ENCODE measurements at regions not wholly inside any gene's neighbourhood (a gene's known extent, or its start where the extent isn't known, plus 50 kb on each side); places are given as distances from the start of the nearest gene placed in this dataset.

DNA sequence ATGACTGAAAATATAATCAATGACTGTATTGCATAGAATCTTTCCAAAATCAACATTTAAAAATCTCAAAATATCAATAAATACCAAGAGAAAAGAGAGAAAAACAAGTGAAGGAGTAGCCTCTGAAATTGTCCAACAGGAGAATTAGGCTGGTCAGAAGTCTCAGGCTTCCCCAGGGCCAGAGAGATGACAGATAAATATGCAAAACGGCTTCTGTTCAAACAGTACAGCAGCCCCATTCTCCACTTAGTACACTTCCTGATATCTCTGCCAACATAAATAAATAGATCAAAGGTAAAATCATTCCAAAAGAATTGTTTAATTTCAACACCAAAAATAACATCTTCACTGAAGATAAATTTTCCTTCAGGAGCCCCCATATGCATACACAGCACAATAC lies 204.7 kb upstream of the GABRA2 start:
- TF ChIP-seq EZH2 (IDR thresholded peaks at IDR 0.05) (no peak), FOXP2 (optimal IDR thresholded peaks at IDR 0.05; ENCODE audit: control extremely low read depth, extremely low read length, insufficient read depth) (no peak), POLR2AphosphoS5 (IDR thresholded peaks at IDR 0.05; ENCODE audit: borderline replicate concordance, low read depth, low read length) (no peak)
- Histone ChIP-seq H3K4me3 (no peak overlapping the region), H3K36me3 (ENCODE audit: insufficient read depth, low read length) (no peaks in the 10 kb centered on the region), H3K9me3 (ENCODE audit: low read depth, low read length) (no peaks in the 10 kb centered on the region), H3K9ac (ENCODE audit: insufficient read length) (no peak overlapping the region), H3K27ac (no peak overlapping the region)
- DNase-seq (ENCODE audit: low read depth, low spot score): no peak

- Histone ChIP-seq H3K36me3 (ENCODE audit: insufficient read depth, low read length) (no peaks in the 10 kb centered on the region), H3K9me3 (ENCODE audit: low read depth, low read length) (no peaks in the 10 kb centered on the region), H3K9ac (ENCODE audit: insufficient read length) (no peak overlapping the region), H3K4me3 (no peak overlapping the region), H3K27ac (no peak overlapping the region)
- TF ChIP-seq FOXP2 (optimal IDR thresholded peaks at IDR 0.05; ENCODE audit: control extremely low read depth, extremely low read length, insufficient read depth) (no peak), EZH2 (IDR thresholded peaks at IDR 0.05) (no peak)
- no peak for DNase-seq (ENCODE audit: low read depth, low spot score)
Observed at GRCh38 chr4:46586566-46586965, 196.6 kb upstream of the GABRA2 start.

- TF ChIP-seq POLR2AphosphoS5 (IDR thresholded peaks at IDR 0.05; ENCODE audit: borderline replicate concordance, low read depth, low read length) (no peak), FOXP2 (optimal IDR thresholded peaks at IDR 0.05; ENCODE audit: control extremely low read depth, extremely low read length, insufficient read depth) (no peak), EZH2 (IDR thresholded peaks at IDR 0.05) (no peak)
- H3K27ac ChIP-seq: no peak overlapping the region
- H3K36me3 ChIP-seq (ENCODE audit: insufficient read depth, low read length): no peaks in the 10 kb centered on the region
- no peaks in the 10 kb centered on the region for H3K9me3 ChIP-seq (ENCODE audit: low read depth, low read length)
- DNase-seq (ENCODE audit: low read depth, low spot score): no peak
- H3K4me3 ChIP-seq: no peak overlapping the region
- no peak overlapping the region for H3K9ac ChIP-seq (ENCODE audit: insufficient read length)
Observed at GRCh38 chr4:46581677-46582076, 191.7 kb upstream of the GABRA2 start.

DNA sequence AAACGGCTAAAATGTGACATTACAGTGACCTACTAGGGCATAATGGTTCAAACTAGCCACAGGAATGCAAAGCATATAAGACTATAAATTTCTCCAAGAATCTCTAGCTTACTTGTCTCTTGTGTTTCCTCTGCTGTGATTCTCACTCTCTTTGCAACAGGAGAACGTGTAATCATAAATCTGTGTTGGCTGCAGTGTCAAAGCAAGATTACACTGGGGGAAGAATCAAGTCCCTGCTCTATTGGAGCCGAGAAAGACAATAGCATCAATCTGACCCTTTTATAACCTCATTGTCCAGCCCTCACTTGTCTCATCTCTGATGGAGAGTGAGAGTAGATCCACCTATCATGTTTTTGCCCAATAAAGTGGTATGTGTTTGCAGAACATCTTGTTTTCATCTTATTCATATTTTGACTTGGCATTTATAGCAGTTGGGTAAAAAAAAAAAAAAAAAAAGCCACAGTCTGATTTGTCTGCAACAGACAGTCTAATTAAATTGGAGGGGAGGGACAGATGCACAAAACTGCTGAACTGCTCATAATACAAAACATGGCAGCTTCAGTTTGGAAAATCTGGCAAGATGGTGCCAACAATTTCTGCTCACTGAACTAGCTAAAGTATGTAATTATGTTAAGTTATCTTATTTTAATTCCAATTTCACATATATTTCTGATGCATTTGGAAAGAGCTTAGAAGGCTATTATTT lies 165.0 kb upstream of the GABRA2 start:
- Histone ChIP-seq H3K27ac (no peak overlapping the region), H3K36me3 (ENCODE audit: insufficient read depth, low read length) (no peaks in the 10 kb centered on the region), H3K4me3 (no peak overlapping the region), H3K9ac (ENCODE audit: insufficient read length) (no peak overlapping the region), H3K9me3 (ENCODE audit: low read depth, low read length) (no peaks in the 10 kb centered on the region)
- DNase-seq (ENCODE audit: low read depth, low spot score): no peak
- TF ChIP-seq POLR2AphosphoS5 (IDR thresholded peaks at IDR 0.05; ENCODE audit: borderline replicate concordance, low read depth, low read length): no peak
- no peak for TF ChIP-seq EZH2 (IDR thresholded peaks at IDR 0.05)
- no peak for TF ChIP-seq FOXP2 (optimal IDR thresholded peaks at IDR 0.05; ENCODE audit: control extremely low read depth, extremely low read length, insufficient read depth)

DNA sequence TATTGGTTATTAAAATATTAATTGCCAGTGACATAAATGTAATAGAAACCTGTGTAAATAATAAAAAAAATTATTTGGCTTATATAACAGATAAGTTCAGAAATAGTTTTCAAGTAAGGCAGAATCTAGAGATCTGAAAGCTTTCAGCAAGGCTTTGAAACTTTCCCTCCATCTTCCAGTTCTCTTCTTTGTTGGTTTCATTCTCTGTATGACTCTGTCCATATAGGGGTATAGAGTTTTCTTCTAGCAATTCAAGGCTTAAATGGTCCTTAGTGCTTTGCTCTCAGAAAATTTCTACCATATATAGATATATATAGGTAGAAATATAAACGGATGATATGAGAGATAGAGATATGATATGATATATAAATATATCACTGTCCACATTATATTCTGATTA lies 160.5 kb upstream of the GABRA2 start:
- no peaks in the 10 kb centered on the region for H3K9me3 ChIP-seq (ENCODE audit: low read depth, low read length)
- H3K9ac ChIP-seq (ENCODE audit: insufficient read length): no peak overlapping the region
- H3K4me3 ChIP-seq: no peak overlapping the region
- no peak for DNase-seq (ENCODE audit: low read depth, low spot score)
- no peak overlapping the region for H3K27ac ChIP-seq
- TF ChIP-seq FOXP2 (optimal IDR thresholded peaks at IDR 0.05; ENCODE audit: control extremely low read depth, extremely low read length, insufficient read depth): no peak
- no peak for TF ChIP-seq POLR2AphosphoS5 (IDR thresholded peaks at IDR 0.05; ENCODE audit: borderline replicate concordance, low read depth, low read length)
- no peak for TF ChIP-seq EZH2 (IDR thresholded peaks at IDR 0.05)
- H3K36me3 ChIP-seq (ENCODE audit: insufficient read depth, low read length): no peaks in the 10 kb centered on the region

GRCh38 chr4:46549125-46549524 lies 159.2 kb upstream of the GABRA2 start:
- no peak overlapping the region for H3K9ac ChIP-seq (ENCODE audit: insufficient read length)
- H3K9me3 ChIP-seq (ENCODE audit: low read depth, low read length): no peaks in the 10 kb centered on the region
- H3K36me3 ChIP-seq (ENCODE audit: insufficient read depth, low read length): no peaks in the 10 kb centered on the region
- no peak overlapping the region for H3K27ac ChIP-seq
- no peak overlapping the region for H3K4me3 ChIP-seq
- DNase-seq (ENCODE audit: low read depth, low spot score): no peak
- TF ChIP-seq FOXP2 (optimal IDR thresholded peaks at IDR 0.05; ENCODE audit: control extremely low read depth, extremely low read length, insufficient read depth) (no peak), POLR2AphosphoS5 (IDR thresholded peaks at IDR 0.05; ENCODE audit: borderline replicate concordance, low read depth, low read length) (no peak), EZH2 (IDR thresholded peaks at IDR 0.05) (no peak)

- no peak for TF ChIP-seq EZH2 (IDR thresholded peaks at IDR 0.05)
- no peak for TF ChIP-seq POLR2AphosphoS5 (IDR thresholded peaks at IDR 0.05; ENCODE audit: borderline replicate concordance, low read depth, low read length)
- TF ChIP-seq FOXP2 (optimal IDR thresholded peaks at IDR 0.05; ENCODE audit: control extremely low read depth, extremely low read length, insufficient read depth): no peak
- no peak for DNase-seq (ENCODE audit: low read depth, low spot score)
- Histone ChIP-seq H3K27ac (no peak overlapping the region), H3K9ac (ENCODE audit: insufficient read length) (no peak overlapping the region), H3K36me3 (ENCODE audit: insufficient read depth, low read length) (no peaks in the 10 kb centered on the region), H3K9me3 (ENCODE audit: low read depth, low read length) (no peaks in the 10 kb centered on the region), H3K4me3 (no peak overlapping the region)
Observed at GRCh38 chr4:46524751-46525150, 134.8 kb upstream of the GABRA2 start.

GRCh38 chr4:46520361-46520760 lies 130.4 kb upstream of the GABRA2 start:
- Histone ChIP-seq H3K9ac (ENCODE audit: insufficient read length) (no peak overlapping the region), H3K27ac (no peak overlapping the region), H3K36me3 (ENCODE audit: insufficient read depth, low read length) (no peaks in the 10 kb centered on the region), H3K9me3 (ENCODE audit: low read depth, low read length) (no peaks in the 10 kb centered on the region), H3K4me3 (no peak overlapping the region)
- DNase-seq (ENCODE audit: low read depth, low spot score): no peak
- TF ChIP-seq POLR2AphosphoS5 (IDR thresholded peaks at IDR 0.05; ENCODE audit: borderline replicate concordance, low read depth, low read length): no peak
- TF ChIP-seq EZH2 (IDR thresholded peaks at IDR 0.05): no peak
- no peak for TF ChIP-seq FOXP2 (optimal IDR thresholded peaks at IDR 0.05; ENCODE audit: control extremely low read depth, extremely low read length, insufficient read depth)

DNA sequence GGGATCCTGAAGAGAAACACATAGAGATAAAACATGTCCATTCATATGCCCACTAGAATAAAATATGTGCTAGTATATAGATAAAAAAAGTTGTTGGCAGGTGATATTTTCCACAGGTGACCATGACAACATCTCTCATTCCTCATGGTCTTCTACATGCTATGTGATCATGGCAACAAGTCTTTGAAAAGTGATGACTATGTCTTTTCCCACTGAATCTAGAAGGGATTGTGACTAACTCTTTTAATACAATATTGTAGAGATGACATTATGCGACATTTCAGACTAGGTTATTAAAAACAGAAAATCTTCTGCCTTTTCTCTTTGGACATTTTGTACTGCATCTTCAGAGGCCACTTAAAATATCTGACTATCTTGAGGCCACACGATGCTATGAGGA lies 126.0 kb upstream of the GABRA2 start:
- no peak for DNase-seq (ENCODE audit: low read depth, low spot score)
- no peak overlapping the region for H3K9ac ChIP-seq (ENCODE audit: insufficient read length)
- H3K9me3 ChIP-seq (ENCODE audit: low read depth, low read length): no peaks in the 10 kb centered on the region
- TF ChIP-seq EZH2 (IDR thresholded peaks at IDR 0.05) (no peak), POLR2AphosphoS5 (IDR thresholded peaks at IDR 0.05; ENCODE audit: borderline replicate concordance, low read depth, low read length) (no peak), FOXP2 (optimal IDR thresholded peaks at IDR 0.05; ENCODE audit: control extremely low read depth, extremely low read length, insufficient read depth) (no peak)
- no peak overlapping the region for H3K27ac ChIP-seq
- H3K36me3 ChIP-seq (ENCODE audit: insufficient read depth, low read length): no peaks in the 10 kb centered on the region
- no peak overlapping the region for H3K4me3 ChIP-seq

All from SK-N-MC (cell line).